ENCODE measurements at regions not wholly inside any gene's neighbourhood (a gene's known extent, or its start where the extent isn't known, plus 50 kb on each side); places are given as distances from the start of the nearest gene placed in this dataset.

DNA sequence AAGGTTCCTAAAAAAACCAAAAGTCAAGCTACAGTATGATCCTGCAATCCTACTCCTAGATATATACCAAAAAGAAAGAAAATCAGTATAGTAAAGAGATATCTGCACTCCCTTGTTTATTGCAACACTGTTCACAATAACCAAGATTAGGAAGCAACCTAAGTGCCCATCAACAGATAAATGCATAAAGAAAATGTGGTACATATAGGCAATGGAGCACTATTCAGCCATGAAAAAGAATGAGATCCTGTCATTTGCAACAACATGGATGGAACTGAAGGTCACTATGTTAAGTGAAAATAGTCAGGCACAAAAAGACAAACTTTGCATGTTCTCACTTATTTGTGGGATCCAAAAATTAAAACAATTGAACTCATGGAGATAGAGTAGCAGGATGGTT lies 1159.5 kb upstream of the AUTS2 start:
- DNase-seq (ENCODE audit: low read depth) (no peak), FAIRE-seq (no peak)
- TF ChIP-seq, protein P1, sequence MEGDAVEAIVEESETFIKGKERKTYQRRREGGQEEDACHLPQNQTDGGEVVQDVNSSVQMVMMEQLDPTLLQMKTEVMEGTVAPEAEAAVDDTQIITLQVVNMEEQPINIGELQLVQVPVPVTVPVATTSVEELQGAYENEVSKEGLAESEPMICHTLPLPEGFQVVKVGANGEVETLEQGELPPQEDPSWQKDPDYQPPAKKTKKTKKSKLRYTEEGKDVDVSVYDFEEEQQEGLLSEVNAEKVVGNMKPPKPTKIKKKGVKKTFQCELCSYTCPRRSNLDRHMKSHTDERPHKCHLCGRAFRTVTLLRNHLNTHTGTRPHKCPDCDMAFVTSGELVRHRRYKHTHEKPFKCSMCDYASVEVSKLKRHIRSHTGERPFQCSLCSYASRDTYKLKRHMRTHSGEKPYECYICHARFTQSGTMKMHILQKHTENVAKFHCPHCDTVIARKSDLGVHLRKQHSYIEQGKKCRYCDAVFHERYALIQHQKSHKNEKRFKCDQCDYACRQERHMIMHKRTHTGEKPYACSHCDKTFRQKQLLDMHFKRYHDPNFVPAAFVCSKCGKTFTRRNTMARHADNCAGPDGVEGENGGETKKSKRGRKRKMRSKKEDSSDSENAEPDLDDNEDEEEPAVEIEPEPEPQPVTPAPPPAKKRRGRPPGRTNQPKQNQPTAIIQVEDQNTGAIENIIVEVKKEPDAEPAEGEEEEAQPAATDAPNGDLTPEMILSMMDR (IDR thresholded peaks at IDR 0.05; ENCODE audit: insufficient read depth, low read length, severe bottlenecking) = no peak
- no peak overlapping the region for H3K4me3 ChIP-seq (ENCODE audit: low read depth, low read length)
- H3K36me3 ChIP-seq (ENCODE audit: control insufficient read depth, insufficient read depth, low read length) = no peaks in the 10 kb centered on the region
- no peaks in the 10 kb centered on the region for H3K27me3 ChIP-seq (ENCODE audit: control insufficient read depth, insufficient read depth, low read length)

DNA sequence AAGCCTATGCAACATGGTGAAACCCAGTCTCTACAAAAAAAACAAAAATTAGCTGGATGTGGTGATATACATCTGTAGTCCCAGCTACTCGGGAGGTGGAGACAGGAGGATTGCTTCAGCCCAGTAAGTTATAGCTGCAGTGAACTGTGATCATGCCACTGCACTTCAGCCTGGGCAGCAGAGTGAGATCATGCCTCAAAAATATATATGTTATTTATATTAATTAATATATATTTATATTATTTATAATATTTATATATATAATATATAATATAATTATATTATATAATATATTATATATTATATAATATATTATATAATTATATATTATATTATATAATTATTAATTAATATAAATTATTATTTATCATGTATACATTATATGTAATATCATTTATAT lies 1158.4 kb upstream of the AUTS2 start:
- Histone ChIP-seq H3K4me3 (ENCODE audit: low read depth, low read length) (no peak overlapping the region), H3K27me3 (ENCODE audit: control insufficient read depth, insufficient read depth, low read length) (no peaks in the 10 kb centered on the region), H3K36me3 (ENCODE audit: control insufficient read depth, insufficient read depth, low read length) (no peaks in the 10 kb centered on the region)
- no peak for FAIRE-seq
- TF ChIP-seq, protein P1 (IDR thresholded peaks at IDR 0.05; ENCODE audit: insufficient read depth, low read length, severe bottlenecking) = no peak
- DNase-seq (ENCODE audit: low read depth) = no peak

DNA sequence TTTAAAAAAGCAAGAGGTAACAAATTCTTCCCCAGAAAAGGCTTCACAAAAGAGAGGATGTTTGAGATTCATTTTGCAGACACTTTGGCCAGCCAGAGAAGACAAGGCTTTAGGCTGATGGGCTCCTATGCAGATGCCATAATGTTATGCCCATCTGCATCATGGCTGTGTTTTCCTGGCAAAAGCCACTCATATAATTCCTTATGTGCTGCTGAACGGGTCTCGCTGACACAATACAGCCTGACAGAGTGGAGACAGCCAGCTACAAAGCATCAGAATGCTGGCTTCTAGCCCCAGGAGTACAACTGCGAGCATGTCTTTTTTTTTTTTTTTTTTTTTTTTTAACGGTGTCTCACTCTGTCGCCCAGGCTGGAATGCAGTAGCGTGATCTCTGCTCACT lies 1157.4 kb upstream of the AUTS2 start:
- TF ChIP-seq, protein P1 (IDR thresholded peaks at IDR 0.05; ENCODE audit: insufficient read depth, low read length, severe bottlenecking) = no peak
- Histone ChIP-seq H3K36me3 (ENCODE audit: control insufficient read depth, insufficient read depth, low read length) (no peaks in the 10 kb centered on the region), H3K27me3 (ENCODE audit: control insufficient read depth, insufficient read depth, low read length) (no peaks in the 10 kb centered on the region), H3K4me3 (ENCODE audit: low read depth, low read length) (no peak overlapping the region)
- FAIRE-seq (no peak), DNase-seq (ENCODE audit: low read depth) (no peak)

DNA sequence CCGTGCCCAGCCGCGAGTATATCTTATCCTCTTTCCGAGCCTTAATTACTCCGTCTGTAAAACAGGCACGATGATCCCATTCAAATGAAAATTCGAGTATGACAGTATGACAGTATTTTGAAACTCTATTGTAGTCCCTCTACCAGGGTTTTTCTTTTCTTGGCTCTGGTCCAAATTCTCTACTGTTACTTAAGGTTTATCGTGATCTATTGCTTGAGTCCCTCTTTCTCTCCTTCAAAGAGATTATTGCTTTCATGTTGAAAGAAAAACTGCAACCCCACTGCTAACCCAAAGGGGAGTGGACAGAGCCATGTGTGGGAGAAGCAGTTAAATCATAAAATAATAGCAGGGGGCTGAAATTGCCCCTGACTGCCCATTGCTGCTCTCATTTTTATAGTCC lies 1156.6 kb upstream of the AUTS2 start:
- TF ChIP-seq, protein P1 (IDR thresholded peaks at IDR 0.05; ENCODE audit: insufficient read depth, low read length, severe bottlenecking) = no peak
- H3K36me3 ChIP-seq (ENCODE audit: control insufficient read depth, insufficient read depth, low read length) = no peaks in the 10 kb centered on the region
- FAIRE-seq = no peak
- no peaks in the 10 kb centered on the region for H3K27me3 ChIP-seq (ENCODE audit: control insufficient read depth, insufficient read depth, low read length)
- DNase-seq (ENCODE audit: low read depth) = no peak
- no peak overlapping the region for H3K4me3 ChIP-seq (ENCODE audit: low read depth, low read length)

DNA sequence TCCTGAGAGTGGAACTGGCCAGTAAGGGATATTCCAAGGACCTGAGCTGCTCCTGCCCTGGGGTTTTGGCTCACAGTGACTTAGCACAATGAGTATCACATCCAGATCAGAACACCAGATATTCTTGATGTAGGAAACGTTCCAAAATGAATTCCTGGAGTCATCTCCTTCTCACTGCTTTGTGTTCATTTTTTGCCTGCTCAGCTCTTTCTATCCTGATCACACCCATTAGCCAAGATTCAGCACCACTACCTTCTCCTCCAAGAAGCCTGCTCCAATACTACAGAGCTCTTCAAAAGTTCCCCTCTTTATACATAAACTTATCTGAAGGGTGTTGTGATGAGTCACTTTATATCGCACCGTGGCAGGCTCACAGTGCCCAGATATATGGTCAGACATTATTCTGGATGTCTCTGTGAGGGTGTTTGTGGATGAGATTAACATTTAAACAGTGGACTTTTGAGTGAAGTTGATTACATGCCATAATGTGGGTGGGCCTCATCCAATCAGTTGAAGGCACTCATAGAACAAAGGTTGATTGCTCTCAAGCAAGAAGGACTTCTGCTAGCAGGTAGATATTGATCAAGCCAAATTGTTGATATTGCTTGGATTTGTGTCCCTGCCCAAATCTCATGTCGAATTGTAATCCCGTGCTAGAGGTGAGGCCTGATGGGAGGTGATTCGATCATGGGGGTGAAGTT lies 1155.2 kb upstream of the AUTS2 start:
- H3K4me3 ChIP-seq (ENCODE audit: low read depth, low read length) = no peak overlapping the region
- no peaks in the 10 kb centered on the region for H3K36me3 ChIP-seq (ENCODE audit: control insufficient read depth, insufficient read depth, low read length)
- no peaks in the 10 kb centered on the region for H3K27me3 ChIP-seq (ENCODE audit: control insufficient read depth, insufficient read depth, low read length)
- TF ChIP-seq, protein P1 (IDR thresholded peaks at IDR 0.05; ENCODE audit: insufficient read depth, low read length, severe bottlenecking) = no peak
- DNase-seq (ENCODE audit: low read depth) = no peak
- FAIRE-seq = no peak

DNA sequence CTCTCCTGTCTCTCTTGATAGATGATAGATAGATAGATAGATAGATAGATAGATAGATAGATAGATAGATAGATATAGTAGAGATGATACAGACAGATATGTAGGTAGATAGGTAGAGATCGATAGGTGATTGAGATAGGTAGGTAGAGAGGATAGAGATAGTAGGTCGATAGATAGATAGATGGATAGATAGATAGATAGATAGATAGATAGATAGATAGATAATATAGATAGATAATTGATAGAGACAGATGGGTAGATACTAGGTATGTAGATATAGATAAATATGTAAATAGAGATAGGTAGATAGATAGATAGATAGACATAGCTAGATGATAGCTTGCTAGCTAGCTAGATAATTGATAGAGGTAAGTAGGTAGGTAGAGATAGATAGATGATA lies 1154.2 kb upstream of the AUTS2 start:
- H3K27me3 ChIP-seq (ENCODE audit: control insufficient read depth, insufficient read depth, low read length) = no peaks in the 10 kb centered on the region
- no peak for FAIRE-seq
- H3K36me3 ChIP-seq (ENCODE audit: control insufficient read depth, insufficient read depth, low read length) = no peaks in the 10 kb centered on the region
- no peak overlapping the region for H3K4me3 ChIP-seq (ENCODE audit: low read depth, low read length)
- no peak for DNase-seq (ENCODE audit: low read depth)
- TF ChIP-seq, protein P1 (IDR thresholded peaks at IDR 0.05; ENCODE audit: insufficient read depth, low read length, severe bottlenecking) = no peak
